Progenitor cell of endocrine pancreas (in vitro differentiated cells): ENCODE measurements at regions not wholly inside any gene's neighbourhood (a gene's known extent, or its start where the extent isn't known, plus 50 kb on each side); places are given as distances from the start of the nearest gene placed in this dataset.

Experiments
- DNase-seq: peaks from one replicate; pipeline ENCODE4 v3.0.0; 2021; ENCODE audit warnings: low spot score; ENCODE audit not compliant: unreplicated experiment
- H3K27ac Mint-ChIP-seq: 2 replicates; pipeline ENCODE4 v1.8.0; 2021; ENCODE audit warnings: mild to moderate bottlenecking, moderate library complexity, mixed read lengths
- H3K27me3 Mint-ChIP-seq: 2 replicates; pipeline ENCODE4 v1.8.0; 2021; ENCODE audit warnings: mixed read lengths
- H3K36me3 Mint-ChIP-seq: 2 replicates; pipeline ENCODE4 v1.8.0; 2022; ENCODE audit warnings: mixed read lengths; ENCODE audit not compliant: insufficient read depth
- H3K4me1 Mint-ChIP-seq: 2 replicates; pipeline ENCODE4 v1.8.0; 2021; ENCODE audit warnings: low read depth, mixed read lengths
- H3K4me3 Mint-ChIP-seq: 2 replicates; pipeline ENCODE4 v1.8.0; 2021; ENCODE audit warnings: low read depth, mild to moderate bottlenecking, moderate library complexity, mixed read lengths
- H3K9me3 Mint-ChIP-seq: 2 replicates; pipeline ENCODE4 v1.8.0; 2021; ENCODE audit warnings: low read depth, mixed read lengths
- CTCF ChIP-seq: fragments of 200-600 bp; sonication (generic); IDR thresholded peaks from one replicate; pipeline ENCODE4 v1.5.0; 2021; ENCODE audit warnings: antibody characterized with exemption, mild to moderate bottlenecking; ENCODE audit not compliant: unreplicated experiment

DNA sequence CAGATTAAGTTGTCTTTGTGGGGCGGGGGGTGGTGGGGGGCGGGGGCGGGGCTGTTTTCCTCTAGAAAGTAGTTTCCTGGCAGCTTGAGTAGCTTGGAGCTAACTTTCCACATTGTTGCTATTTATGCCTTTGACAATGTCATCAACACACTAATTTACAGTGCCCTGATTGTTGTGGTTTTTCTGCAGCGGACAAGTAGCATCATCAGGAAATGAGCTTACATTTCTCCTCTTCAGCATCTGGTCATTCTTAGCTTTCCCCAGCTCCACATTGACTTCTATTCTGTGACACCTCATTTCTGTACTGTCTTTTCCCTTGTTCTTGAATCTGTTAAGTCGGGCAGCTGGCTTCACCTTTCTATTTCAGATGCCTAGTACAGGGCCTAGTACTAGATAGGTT lies 112.3 kb upstream of the RAD23B start:
- Mint-ChIP-seq H3K27ac (no peak overlapping the region), H3K9me3 (peaks cover 4% of the 10 kb centered on the region), H3K36me3 (no peaks in the 10 kb centered on the region), H3K4me1 (no peaks in the 10 kb centered on the region), H3K4me3 (no peak overlapping the region), H3K27me3 (no peaks in the 10 kb centered on the region)
- no peak for DNase-seq
- no peak for TF ChIP-seq CTCF

- Mint-ChIP-seq H3K27me3 (no peaks in the 10 kb centered on the region), H3K4me1 (peaks cover 5% of the 10 kb centered on the region), H3K9me3 (no peaks in the 10 kb centered on the region), H3K36me3 (no peaks in the 10 kb centered on the region), H3K4me3 (no peak overlapping the region), H3K27ac (no peak overlapping the region)
- DNase-seq, result peak; percentile 64
- TF ChIP-seq CTCF, result peak; percentile 95
Observed at GRCh38 chr9:107172160-107172978, 110.7 kb upstream of the RAD23B start.

GRCh38 chr9:107172979-107173347 lies 110.1 kb upstream of the RAD23B start:
- H3K4me1 Mint-ChIP-seq, result peaks cover 5% of the 10 kb centered on the region
- no peaks in the 10 kb centered on the region for H3K36me3 Mint-ChIP-seq
- H3K27ac Mint-ChIP-seq, result no peak overlapping the region
- TF ChIP-seq CTCF, result no peak
- H3K4me3 Mint-ChIP-seq, result no peak overlapping the region
- H3K27me3 Mint-ChIP-seq, result no peaks in the 10 kb centered on the region
- H3K9me3 Mint-ChIP-seq, result no peaks in the 10 kb centered on the region
- DNase-seq, result no peak

GRCh38 chr9:107173422-107174180 lies 109.5 kb upstream of the RAD23B start:
- no peak for TF ChIP-seq CTCF

GRCh38 chr9:107174441-107174840 lies 108.6 kb upstream of the RAD23B start:
- Mint-ChIP-seq H3K4me1 (peaks cover 5% of the 10 kb centered on the region), H3K36me3 (no peaks in the 10 kb centered on the region)

More at GRCh38 chr9:107173422-107174180, 109.5 kb upstream of the RAD23B start:
- DNase-seq, result no peak
- no peaks in the 10 kb centered on the region for H3K9me3 Mint-ChIP-seq
- no peaks in the 10 kb centered on the region for H3K36me3 Mint-ChIP-seq
- no peak overlapping the region for H3K27ac Mint-ChIP-seq
- no peak overlapping the region for H3K4me3 Mint-ChIP-seq
- H3K27me3 Mint-ChIP-seq, result no peaks in the 10 kb centered on the region
- H3K4me1 Mint-ChIP-seq, result peaks cover 5% of the 10 kb centered on the region

More at GRCh38 chr9:107174441-107174840, 108.6 kb upstream of the RAD23B start:
- Mint-ChIP-seq H3K9me3 (no peaks in the 10 kb centered on the region), H3K4me3 (no peak overlapping the region), H3K27me3 (no peaks in the 10 kb centered on the region), H3K27ac (no peak overlapping the region)
- DNase-seq, result no peak
- no peak for TF ChIP-seq CTCF
